H1 (cell line): ENCODE measurements at regions not wholly inside any gene's neighbourhood (a gene's known extent, or its start where the extent isn't known, plus 50 kb on each side); places are given as distances from the start of the nearest gene placed in this dataset.

ENCODE experiments used
- CTCF ChIA-PET: fragments of 300-600 bp; sonication (Branson Sonifier 250); formaldehyde crosslinking; loops from one replicate; lab custom pipeline; 2021; ENCODE audit not compliant: partially characterized antibody; lab: Charles Lee
- POLR2A ChIA-PET: fragments of 300-600 bp; sonication (Branson Sonifier 250); formaldehyde crosslinking; loops from one replicate; lab custom pipeline; 2021; ENCODE audit warnings: inconsistent platforms; ENCODE audit not compliant: partially characterized antibody; lab: Charles Lee
- DNase-seq, 2 experiments: peaks; one replicate each; pipeline versions ENCODE4 v3.0.0 to v3.0.0-alpha.2; 2010 to 2022; ENCODE audit warnings: low spot score in 2 of 2, low read depth in 1 of 2, mixed read lengths in 1 of 2
- FAIRE-seq: peaks from 2 replicates; lab custom pipeline; 2011; peaks lifted over from hg19 to GRCh38; lab: Jason Lieb, UNC
- H2AFZ ChIP-seq: 2 replicates; pipeline ENCODE4 v1.8.1; 2012; ENCODE audit warnings: low read length, inconsistent platforms
- H2AK5ac ChIP-seq: 2 replicates; pipeline ENCODE4 v1.6.1; 2013; ENCODE audit warnings: low read depth, low read length
- H2BK120ac ChIP-seq: replicated peaks from 2 replicates; pipeline ENCODE3; 2013; ENCODE audit warnings: low read depth, low read length, inconsistent platforms
- H2BK12ac ChIP-seq: 2 replicates; pipeline ENCODE4 v1.6.1; 2013; ENCODE audit warnings: low read depth, low read length
- H2BK15ac ChIP-seq: 2 replicates; pipeline ENCODE4 v1.6.1; 2013; ENCODE audit warnings: low read length
- H2BK20ac ChIP-seq: 2 replicates; pipeline ENCODE4 v1.6.1; 2013; ENCODE audit warnings: low read length
- H2BK5ac ChIP-seq: 2 replicates; pipeline ENCODE4 v1.6.1; 2013; ENCODE audit warnings: low read depth, low read length
- H3K14ac ChIP-seq: 2 replicates; pipeline ENCODE4 v1.6.1; 2013; ENCODE audit warnings: inconsistent platforms; ENCODE audit not compliant: insufficient read length
- H3K18ac ChIP-seq: 2 replicates; pipeline ENCODE4 v1.6.1; 2013; ENCODE audit warnings: low read length; ENCODE audit errors: extremely low read depth
- H3K23ac ChIP-seq: 2 replicates; pipeline ENCODE4 v1.6.1; 2013; ENCODE audit warnings: inconsistent platforms; ENCODE audit not compliant: insufficient read length
- H3K23me2 ChIP-seq: 2 replicates; pipeline ENCODE4 v1.6.1; 2013; ENCODE audit warnings: low read depth, low read length
- H3K27ac ChIP-seq: 2 replicates; pipeline ENCODE4 v1.6.1; 2011; ENCODE audit warnings: low read depth, low read length, inconsistent platforms
- H3K27me3 ChIP-seq, 4 experiments: replicated peaks in 1 of 4; 1 replicate in 1 of 4; 2 replicates in 3 of 4; pipeline versions ENCODE4 v1.6.1 to v1.8.1; 2011 to 2013; ENCODE audit warnings: low read length in 3 of 4, mild to moderate bottlenecking in 3 of 4, inconsistent platforms in 2 of 4, mixed read lengths in 2 of 4, moderate library complexity in 1 of 4; ENCODE audit not compliant: control insufficient read depth in 3 of 4, insufficient read depth in 3 of 4; ENCODE audit errors: extremely low read depth in 1 of 4
- H3K36me3 ChIP-seq, 4 experiments: 2 replicates each; pipeline versions ENCODE4 v1.6.1 to v1.8.1; 2011 to 2013; ENCODE audit warnings: mild to moderate bottlenecking in 4 of 4, low read length in 3 of 4, moderate library complexity in 2 of 4, control low read depth in 1 of 4, inconsistent platforms in 1 of 4; ENCODE audit not compliant: insufficient read depth in 4 of 4, control insufficient read depth in 2 of 4
- H3K4ac ChIP-seq: replicated peaks from 2 replicates; pipeline ENCODE3; 2013; ENCODE audit warnings: low read length, low read depth, mixed read lengths, inconsistent platforms; ENCODE audit not compliant: insufficient read length
- H3K4me1 ChIP-seq, 4 experiments: replicated peaks in 1 of 4; 1 replicate in 1 of 4; 2 replicates in 3 of 4; pipeline versions ENCODE4 v1.6.1 to v1.8.1; 2011 to 2013; ENCODE audit warnings: low read length in 3 of 4, inconsistent platforms in 2 of 4, mixed read lengths in 1 of 4; ENCODE audit not compliant: insufficient read depth in 4 of 4, control insufficient read depth in 3 of 4
- H3K4me2 ChIP-seq, 2 experiments: 2 replicates each; pipeline versions ENCODE4 v1.6.1 to v1.8.1; 2011 to 2013; ENCODE audit warnings: low read depth in 2 of 2, low read length in 2 of 2, control low read depth in 1 of 2, inconsistent platforms in 1 of 2, mild to moderate bottlenecking in 1 of 2; ENCODE audit not compliant: insufficient read depth in 1 of 2
- H3K4me3 ChIP-seq, 4 experiments: fragments of 200-600, 300-600 bp in 1 of 4; sonication (generic), shearing (Covaris generic), sonication (Bioruptor Twin) in 1 of 4; 2 replicates each; pipeline versions ENCODE4 v1.5.1 to v1.8.1; 2011 to 2016; ENCODE audit warnings: low read length in 4 of 4, low read depth in 3 of 4, control low read depth in 2 of 4, inconsistent platforms in 2 of 4, mild to moderate bottlenecking in 2 of 4, mixed read lengths in 1 of 4, moderate library complexity in 1 of 4; ENCODE audit not compliant: insufficient read depth in 2 of 4; ENCODE audit errors: extremely low read depth in 1 of 4
- H3K56ac ChIP-seq: replicated peaks from 2 replicates; pipeline ENCODE3; 2013; ENCODE audit warnings: low read depth, mild to moderate bottlenecking, mixed read lengths, low read length, inconsistent platforms; ENCODE audit not compliant: insufficient read length
- H3K79me1 ChIP-seq: 2 replicates; pipeline ENCODE4 v1.6.1; 2013; ENCODE audit warnings: low read depth, low read length, control low read depth
- H3K79me2 ChIP-seq, 2 experiments: 2 replicates each; pipeline versions ENCODE4 v1.6.1 to v1.8.1; 2012 to 2013; ENCODE audit warnings: low read length in 2 of 2, mild to moderate bottlenecking in 2 of 2, inconsistent platforms in 1 of 2; ENCODE audit not compliant: insufficient read depth in 2 of 2, control insufficient read depth in 1 of 2
- H3K9ac ChIP-seq, 4 experiments: replicated peaks in 1 of 4; 1 replicate in 1 of 4; 2 replicates in 3 of 4; pipeline versions ENCODE4 v1.6.1 to v1.8.1; 2011 to 2013; ENCODE audit warnings: low read depth in 3 of 4, low read length in 3 of 4, control low read depth in 2 of 4, mild to moderate bottlenecking in 2 of 4, moderate library complexity in 2 of 4, inconsistent platforms in 1 of 4; ENCODE audit errors: extremely low read depth in 1 of 4
- H3K9me3 ChIP-seq, 2 experiments: 2 replicates each; pipeline versions ENCODE4 v1.6.1 to v1.8.1; 2012 to 2013; ENCODE audit warnings: mild to moderate bottlenecking in 2 of 2, moderate library complexity in 2 of 2, control low read depth in 1 of 2, inconsistent platforms in 1 of 2, low read depth in 1 of 2, low read length in 1 of 2, mixed read lengths in 1 of 2; ENCODE audit not compliant: insufficient read depth in 2 of 2
- H4K20me1 ChIP-seq, 2 experiments: replicated peaks in 1 of 2; 2 replicates each; pipeline versions ENCODE3 to v1.8.1; 2011 to 2013; ENCODE audit warnings: inconsistent platforms in 2 of 2, low read length in 2 of 2, mild to moderate bottlenecking in 1 of 2; ENCODE audit not compliant: insufficient read depth in 2 of 2, control insufficient read depth in 1 of 2
- H4K5ac ChIP-seq: 2 replicates; pipeline ENCODE4 v1.6.1; 2013; ENCODE audit warnings: low read length, low read depth, mixed read lengths, inconsistent platforms; ENCODE audit not compliant: insufficient read length
- H4K8ac ChIP-seq: 2 replicates; pipeline ENCODE4 v1.8.0; 2013; ENCODE audit warnings: mild to moderate bottlenecking, moderate library complexity, low read length, inconsistent platforms; ENCODE audit not compliant: insufficient read depth; ENCODE audit errors: extremely low read depth
- H4K91ac ChIP-seq: replicated peaks from 2 replicates; pipeline ENCODE3; 2013; ENCODE audit warnings: low read length, mixed read lengths, inconsistent platforms; ENCODE audit not compliant: insufficient read length
- CHD2 ChIP-seq: IDR thresholded peaks from 2 replicates; pipeline ENCODE4 v1.6.1; 2012; ENCODE audit warnings: low read length, improper control_type of control experiment
- CTCF ChIP-seq, 3 experiments: IDR thresholded peaks; 1 replicate in 2 of 3; 2 replicates in 1 of 3; pipeline versions ENCODE4 v1.5.1 to v1.6.1; 2011; ENCODE audit warnings: low read length in 3 of 3, mild to moderate bottlenecking in 3 of 3, inconsistent platforms in 2 of 3, low read depth in 1 of 3, moderate library complexity in 1 of 3; ENCODE audit not compliant: insufficient read depth in 1 of 3; ENCODE audit errors: control extremely low read depth in 1 of 3
- E2F6 ChIP-seq: IDR thresholded peaks from 2 replicates; pipeline ENCODE4 v1.6.1; 2012; ENCODE audit warnings: inconsistent platforms
- EZH2 ChIP-seq: fragments of 200-600 bp; sonication (generic); IDR thresholded peaks from 2 replicates; pipeline ENCODE4 v1.7.1; 2012; ENCODE audit warnings: low read depth, mild to moderate bottlenecking, moderate library complexity, low read length, inconsistent platforms; ENCODE audit not compliant: severe bottlenecking
- HDAC6 ChIP-seq: IDR thresholded peaks from one replicate; pipeline ENCODE4 v1.7.1; 2012; ENCODE audit warnings: low read depth, mild to moderate bottlenecking, inconsistent platforms, low read length, moderate library complexity
- JUN ChIP-seq: IDR thresholded peaks from 2 replicates; pipeline ENCODE4 v1.6.1; 2011; ENCODE audit warnings: low read depth, mild to moderate bottlenecking, improper control_type of control experiment, low read length
- MAFK ChIP-seq: IDR thresholded peaks from 2 replicates; pipeline ENCODE4 v1.6.1; 2012; ENCODE audit warnings: low read depth, mild to moderate bottlenecking, improper control_type of control experiment, low read length
- NRF1 ChIP-seq: IDR thresholded peaks from 2 replicates; pipeline ENCODE4 v1.6.1; 2011; ENCODE audit warnings: mild to moderate bottlenecking, low read depth, low read length, improper control_type of control experiment
- RFX5 ChIP-seq: IDR thresholded peaks from 2 replicates; pipeline ENCODE4 v1.6.1; 2011; ENCODE audit warnings: low read depth, low read length, improper control_type of control experiment, borderline replicate concordance
- RXRA ChIP-seq: IDR thresholded peaks from 2 replicates; pipeline ENCODE4 v1.6.1; 2011; ENCODE audit warnings: low read depth, mild to moderate bottlenecking, low read length, moderate library complexity; ENCODE audit not compliant: insufficient read depth
- SIN3A ChIP-seq, 2 experiments: IDR thresholded peaks in 1 of 2; conservative IDR thresholded peaks in 1 of 2; 2 replicates each; pipeline ENCODE4 v1.6.1; 2011 to 2012; ENCODE audit warnings: low read length in 2 of 2, improper control_type of control experiment in 1 of 2, low read depth in 1 of 2, mild to moderate bottlenecking in 1 of 2
- SP2 ChIP-seq: IDR thresholded peaks from 2 replicates; pipeline ENCODE4 v1.6.1; 2012; ENCODE audit warnings: mild to moderate bottlenecking, low read length, inconsistent platforms
- TEAD4 ChIP-seq: IDR thresholded peaks from 2 replicates; pipeline ENCODE4 v1.6.1; 2012; ENCODE audit warnings: low read depth, low read length, inconsistent platforms, mixed read lengths

GRCh38 chr13:89181041-89181440 is 1509.9 kb downstream of the SLITRK5 start:
- H3K27me3 ChIP-seq = no peaks in the 10 kb centered on the region
- no peak overlapping the region for H3K4me3 ChIP-seq
- H3K23ac ChIP-seq = no peak overlapping the region
- H2BK20ac ChIP-seq = no peak overlapping the region
- no peak for DNase-seq
- H3K79me1 ChIP-seq = no peaks in the 10 kb centered on the region
- no peak overlapping the region for H3K4ac ChIP-seq
- no peaks in the 10 kb centered on the region for H3K36me3 ChIP-seq
- H4K8ac ChIP-seq = no peak overlapping the region
- H2BK15ac ChIP-seq = no peak overlapping the region
- no peak overlapping the region for H2BK12ac ChIP-seq
- H3K4me2 ChIP-seq = no peak overlapping the region
- no peak overlapping the region for H2BK120ac ChIP-seq
- POLR2A ChIA-PET = no interaction called here
- no peak overlapping the region for H2BK5ac ChIP-seq
- H4K91ac ChIP-seq = no peak overlapping the region
- CTCF ChIA-PET = no interaction called here
- no peak overlapping the region for H3K14ac ChIP-seq
- no peaks in the 10 kb centered on the region for H3K79me2 ChIP-seq
- FAIRE-seq = no peak
- no peak overlapping the region for H3K9ac ChIP-seq
- H3K9me3 ChIP-seq = peaks cover 0 to 4% of the 10 kb centered on the region in 2 experiments; a peak in 1 of 4 replicates
- no peaks in the 10 kb centered on the region for H3K23me2 ChIP-seq
- H3K56ac ChIP-seq = no peak overlapping the region
- H4K5ac ChIP-seq = no peak overlapping the region
- H2AK5ac ChIP-seq = no peak overlapping the region
- H2AFZ ChIP-seq = no peak overlapping the region
- no peak overlapping the region for H3K18ac ChIP-seq
- no peaks in the 10 kb centered on the region for H4K20me1 ChIP-seq
- no peak overlapping the region for H3K27ac ChIP-seq
- no peaks in the 10 kb centered on the region for H3K4me1 ChIP-seq
- TF ChIP-seq HDAC6 (no peak), CHD2 (no peak), EZH2 (no peak), RFX5 (no peak), MAFK (no peak), CTCF (IDR thresholded peaks at IDR 0.05; ENCODE audit: control extremely low read depth in 1 of 3, insufficient read depth in 1 of 3, low read depth in 1 of 3, low read length in 3 of 3) (no peak), NRF1 (no peak), SP2 (no peak), JUN (no peak), RXRA (no peak), SIN3A (conservative IDR thresholded peaks at IDR 0.05 in 1 of 2, IDR thresholded peaks at IDR 0.05 in 1 of 2; ENCODE audit: low read depth in 1 of 2, low read length in 2 of 2) (no peak), TEAD4 (no peak), E2F6 (no peak)
